Keratinocyte (primary cell): ENCODE measurements at regions not wholly inside any gene's neighbourhood (a gene's known extent, or its start where the extent isn't known, plus 50 kb on each side); places are given as distances from the start of the nearest gene placed in this dataset.

ENCODE experiments used
- DNase-seq: peaks from one replicate; pipeline ENCODE4 v3.0.0-alpha.2; 2011; ENCODE audit warnings: low read depth, missing footprints, low spot score
- FAIRE-seq: peaks from 2 replicates; lab custom pipeline; 2011; peaks lifted over from hg19 to GRCh38; lab: Jason Lieb, UNC
- H2AFZ ChIP-seq: 2 replicates; pipeline ENCODE4 v1.6.0; 2012; ENCODE audit warnings: low read length, control low read depth, inconsistent platforms; ENCODE audit not compliant: control insufficient read depth
- H3K27ac ChIP-seq: 2 replicates; pipeline ENCODE4 v1.5.1; 2011; ENCODE audit warnings: low read length; ENCODE audit not compliant: control insufficient read depth, insufficient read depth
- H3K27me3 ChIP-seq: 3 replicates; pipeline ENCODE4 v1.6.0; 2011; ENCODE audit warnings: low read length; ENCODE audit not compliant: control insufficient read depth, insufficient read depth; ENCODE audit errors: extremely low read depth
- H3K36me3 ChIP-seq, 2 experiments: 2 replicates in 1 of 2; 3 replicates in 1 of 2; pipeline ENCODE4 v1.5.1; 2011; ENCODE audit warnings: low read length in 2 of 2, mild to moderate bottlenecking in 1 of 2; ENCODE audit not compliant: control insufficient read depth in 2 of 2, insufficient read depth in 2 of 2; ENCODE audit errors: extremely low read depth in 1 of 2
- H3K4me1 ChIP-seq: 3 replicates; pipeline ENCODE4 v1.5.1; 2011; ENCODE audit warnings: low read length; ENCODE audit not compliant: control insufficient read depth, insufficient read depth; ENCODE audit errors: extremely low read depth
- H3K4me2 ChIP-seq: 3 replicates; pipeline ENCODE4 v1.6.0; 2011; ENCODE audit warnings: low read depth, low read length; ENCODE audit not compliant: control insufficient read depth, insufficient read depth; ENCODE audit errors: extremely low read depth
- H3K4me3 ChIP-seq, 3 experiments: fragments of 200-600 bp in 1 of 3; sonication (generic) in 1 of 3; 2 replicates in 2 of 3; 3 replicates in 1 of 3; pipeline ENCODE4 v1.5.1; 2011 to 2016; ENCODE audit warnings: low read length in 3 of 3, mild to moderate bottlenecking in 3 of 3, control low read depth in 2 of 3, inconsistent platforms in 1 of 3, low read depth in 1 of 3, mixed read lengths in 1 of 3, mixed run types in 1 of 3, moderate library complexity in 1 of 3; ENCODE audit not compliant: control insufficient read depth in 2 of 3, insufficient read depth in 2 of 3; ENCODE audit errors: extremely low read depth in 1 of 3
- H3K79me2 ChIP-seq: 2 replicates; pipeline ENCODE4 v1.6.0; 2012; ENCODE audit warnings: low read length; ENCODE audit not compliant: control insufficient read depth, insufficient read depth
- H3K9ac ChIP-seq: 3 replicates; pipeline ENCODE4 v1.6.0; 2011; ENCODE audit warnings: low read length; ENCODE audit not compliant: control insufficient read depth, insufficient read depth; ENCODE audit errors: extremely low read depth
- H3K9me1 ChIP-seq: 3 replicates; pipeline ENCODE4 v1.6.0; 2011; ENCODE audit warnings: low read length; ENCODE audit not compliant: control insufficient read depth, insufficient read depth; ENCODE audit errors: extremely low read depth
- H3K9me3 ChIP-seq: 2 replicates; pipeline ENCODE4 v1.5.1; 2012; ENCODE audit warnings: low read depth, low read length; ENCODE audit not compliant: control insufficient read depth
- H4K20me1 ChIP-seq: 3 replicates; pipeline ENCODE4 v1.6.0; 2011; ENCODE audit warnings: low read length; ENCODE audit not compliant: control insufficient read depth, insufficient read depth; ENCODE audit errors: extremely low read depth
- EZH2 ChIP-seq: IDR thresholded peaks from one replicate; pipeline ENCODE4 v1.6.1; 2012; ENCODE audit warnings: inconsistent platforms, mild to moderate bottlenecking, low read length, moderate library complexity
- dilution Hi-C: fragments of 300-500 bp; cut with MboI; formaldehyde crosslinking; loops from one replicate; pipeline ENCODE4 v1.7.0; 2020; ENCODE audit warnings: low sequenced_read_pairs; ENCODE audit not compliant: extremely low pct_ligation_motif_present
- TF ChIP-seq, protein P1 (sequence below), 3 experiments: IDR thresholded peaks in 1 of 3; conservative IDR thresholded peaks in 1 of 3; optimal IDR thresholded peaks in 1 of 3; 2 replicates in 2 of 3; 3 replicates in 1 of 3; pipeline versions ENCODE3 to v1.5.1; 2011; ENCODE audit warnings: low read length in 3 of 3, mild to moderate bottlenecking in 3 of 3, moderate library complexity in 2 of 3, control low read depth in 1 of 3, inconsistent platforms in 1 of 3; ENCODE audit not compliant: insufficient read depth in 2 of 3; ENCODE audit errors: extremely low read depth in 1 of 3

DNA sequence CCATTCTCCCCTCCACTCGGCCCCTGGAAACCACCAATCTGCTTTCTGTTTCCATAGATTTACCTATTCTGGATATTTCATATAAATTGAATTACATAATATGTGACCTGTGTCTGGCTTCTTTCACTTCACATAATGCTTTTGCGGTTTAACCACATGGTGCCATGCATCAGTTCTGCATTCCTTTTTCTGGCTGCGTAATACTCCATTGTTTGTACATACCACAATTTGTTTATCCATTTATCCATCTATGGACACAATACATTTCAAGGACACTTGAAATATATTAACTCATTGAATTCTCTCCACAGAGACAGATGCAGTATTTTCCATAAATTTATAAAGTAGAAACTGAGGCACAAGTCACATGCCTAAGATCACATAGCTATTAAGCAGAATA lies 110.3 kb upstream of the ETV6 start:
- H3K9me3 ChIP-seq = no peaks in the 10 kb centered on the region
- no peaks in the 10 kb centered on the region for H4K20me1 ChIP-seq
- no peak for TF ChIP-seq EZH2
- TF ChIP-seq, protein P1, sequence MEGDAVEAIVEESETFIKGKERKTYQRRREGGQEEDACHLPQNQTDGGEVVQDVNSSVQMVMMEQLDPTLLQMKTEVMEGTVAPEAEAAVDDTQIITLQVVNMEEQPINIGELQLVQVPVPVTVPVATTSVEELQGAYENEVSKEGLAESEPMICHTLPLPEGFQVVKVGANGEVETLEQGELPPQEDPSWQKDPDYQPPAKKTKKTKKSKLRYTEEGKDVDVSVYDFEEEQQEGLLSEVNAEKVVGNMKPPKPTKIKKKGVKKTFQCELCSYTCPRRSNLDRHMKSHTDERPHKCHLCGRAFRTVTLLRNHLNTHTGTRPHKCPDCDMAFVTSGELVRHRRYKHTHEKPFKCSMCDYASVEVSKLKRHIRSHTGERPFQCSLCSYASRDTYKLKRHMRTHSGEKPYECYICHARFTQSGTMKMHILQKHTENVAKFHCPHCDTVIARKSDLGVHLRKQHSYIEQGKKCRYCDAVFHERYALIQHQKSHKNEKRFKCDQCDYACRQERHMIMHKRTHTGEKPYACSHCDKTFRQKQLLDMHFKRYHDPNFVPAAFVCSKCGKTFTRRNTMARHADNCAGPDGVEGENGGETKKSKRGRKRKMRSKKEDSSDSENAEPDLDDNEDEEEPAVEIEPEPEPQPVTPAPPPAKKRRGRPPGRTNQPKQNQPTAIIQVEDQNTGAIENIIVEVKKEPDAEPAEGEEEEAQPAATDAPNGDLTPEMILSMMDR (optimal IDR thresholded peaks at IDR 0.05 in 1 of 3, IDR thresholded peaks at IDR 0.05 in 1 of 3, conservative IDR thresholded peaks at IDR 0.05 in 1 of 3; ENCODE audit: extremely low read depth in 1 of 3, insufficient read depth in 2 of 3, low read length in 3 of 3) = no peak
- no peaks in the 10 kb centered on the region for H3K79me2 ChIP-seq
- no peak for FAIRE-seq
- no peaks in the 10 kb centered on the region for H3K36me3 ChIP-seq
- H3K4me1 ChIP-seq = no peaks in the 10 kb centered on the region
- no peak overlapping the region for H3K9ac ChIP-seq
- H3K27ac ChIP-seq = no peak overlapping the region
- dilution Hi-C loops = no loop called here
- H3K4me3 ChIP-seq = no peak overlapping the region
- no peak overlapping the region for H3K4me2 ChIP-seq
- peaks cover 11% of the 10 kb centered on the region for H3K27me3 ChIP-seq
- H3K9me1 ChIP-seq = no peaks in the 10 kb centered on the region
- H2AFZ ChIP-seq = no peak overlapping the region
- DNase-seq = no peak

DNA sequence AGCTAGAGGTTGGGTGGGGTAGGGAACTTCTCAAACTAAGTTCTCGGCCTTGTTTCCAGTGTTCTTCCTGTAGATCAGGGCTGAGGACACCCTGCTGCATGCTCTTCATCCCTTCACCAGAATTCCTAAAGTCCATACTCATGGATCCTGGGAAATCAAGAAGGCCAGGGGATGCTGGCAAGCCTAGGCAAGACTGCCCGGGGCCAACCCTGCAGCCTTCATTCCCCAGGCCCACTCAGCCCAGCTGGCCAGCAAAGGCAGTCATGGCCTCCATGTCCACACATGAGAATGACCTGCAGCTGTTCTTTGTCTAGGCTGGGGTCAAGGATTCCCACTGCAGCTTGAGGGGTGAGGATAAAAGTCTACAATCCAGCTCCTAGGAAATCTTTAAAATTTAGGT lies 109.3 kb upstream of the ETV6 start:
- peaks cover 3% of the 10 kb centered on the region for H3K27me3 ChIP-seq
- dilution Hi-C loops = no loop called here
- no peaks in the 10 kb centered on the region for H3K9me1 ChIP-seq
- no peak for TF ChIP-seq EZH2
- TF ChIP-seq, protein P1 (optimal IDR thresholded peaks at IDR 0.05 in 1 of 3, IDR thresholded peaks at IDR 0.05 in 1 of 3, conservative IDR thresholded peaks at IDR 0.05 in 1 of 3; ENCODE audit: extremely low read depth in 1 of 3, insufficient read depth in 2 of 3, low read length in 3 of 3) = no peak
- no peak overlapping the region for H3K9ac ChIP-seq
- no peak overlapping the region for H3K4me3 ChIP-seq
- no peaks in the 10 kb centered on the region for H3K9me3 ChIP-seq
- no peak overlapping the region for H3K4me2 ChIP-seq
- no peaks in the 10 kb centered on the region for H3K36me3 ChIP-seq
- H3K79me2 ChIP-seq = no peaks in the 10 kb centered on the region
- no peak overlapping the region for H3K27ac ChIP-seq
- FAIRE-seq (no peak), DNase-seq (no peak)
- H4K20me1 ChIP-seq = no peaks in the 10 kb centered on the region
- no peak overlapping the region for H2AFZ ChIP-seq
- H3K4me1 ChIP-seq = no peaks in the 10 kb centered on the region
